ENCODE measurements at regions not wholly inside any gene's neighbourhood (a gene's known extent, or its start where the extent isn't known, plus 50 kb on each side); places are given as distances from the start of the nearest gene placed in this dataset.
A peak's percentile ranks its signal among the peaks of the same experiment; 100 is the strongest.

- Histone ChIP-seq H2BK120ac (ENCODE audit: insufficient read depth, low read length, poor library complexity) (peak overlapping the region; percentile 6), H2AK5ac (ENCODE audit: low read length) (peak overlapping the region; percentile 71), H4K91ac (ENCODE audit: low read depth, low read length) (no peak overlapping the region), H3K79me1 (ENCODE audit: low read length) (no peaks in the 10 kb centered on the region), H3K4me1 (ENCODE audit: control insufficient read depth in 1 of 2, insufficient read depth in 2 of 2, low read length in 2 of 2) (no peaks in the 10 kb centered on the region), H4K8ac (ENCODE audit: low read depth, low read length) (no peak overlapping the region), H2BK12ac (ENCODE audit: low read length) (no peak overlapping the region), H3K14ac (ENCODE audit: low read length) (no peak overlapping the region), H3K27ac (ENCODE audit: low read depth, low read length) (no peak overlapping the region), H3K79me2 (ENCODE audit: control insufficient read depth, insufficient read depth, low read length, poor library complexity) (no peaks in the 10 kb centered on the region), H3K9ac (ENCODE audit: low read length) (no peak overlapping the region), H2BK5ac (ENCODE audit: low read depth, low read length, poor library complexity) (no peak overlapping the region), H3K4me3 (ENCODE audit: low read depth, low read length) (no peak overlapping the region), H3K36me3 (ENCODE audit: control insufficient read depth in 1 of 2, insufficient read depth in 2 of 2, low read length in 2 of 2) (peaks cover 0 to 1% of the 10 kb centered on the region in 2 experiments), H3K23ac (ENCODE audit: low read length) (no peak overlapping the region), H2AFZ (ENCODE audit: insufficient read depth, low read length, poor library complexity) (no peak overlapping the region), H3K4me2 (ENCODE audit: low read length) (no peak overlapping the region), H3K27me3 (ENCODE audit: insufficient read depth, low read length) (no peaks in the 10 kb centered on the region), H3K18ac (ENCODE audit: low read length) (no peak overlapping the region), H3K4ac (ENCODE audit: low read depth, low read length) (no peak overlapping the region), H3K9me3 (ENCODE audit: insufficient read depth, low read depth, low read length) (no peaks in the 10 kb centered on the region), H4K12ac (ENCODE audit: low read depth, low read length) (no peak overlapping the region)
- WGBS (ENCODE audit: extremely low coverage, insufficient coverage, insufficient read length) = no CpG with 5 or more reads among the region's 3 CpGs
- no peak for DNase-seq
Observed at GRCh38 chr2:228819701-228820100, 451.4 kb downstream of the PID1 start.

DNA sequence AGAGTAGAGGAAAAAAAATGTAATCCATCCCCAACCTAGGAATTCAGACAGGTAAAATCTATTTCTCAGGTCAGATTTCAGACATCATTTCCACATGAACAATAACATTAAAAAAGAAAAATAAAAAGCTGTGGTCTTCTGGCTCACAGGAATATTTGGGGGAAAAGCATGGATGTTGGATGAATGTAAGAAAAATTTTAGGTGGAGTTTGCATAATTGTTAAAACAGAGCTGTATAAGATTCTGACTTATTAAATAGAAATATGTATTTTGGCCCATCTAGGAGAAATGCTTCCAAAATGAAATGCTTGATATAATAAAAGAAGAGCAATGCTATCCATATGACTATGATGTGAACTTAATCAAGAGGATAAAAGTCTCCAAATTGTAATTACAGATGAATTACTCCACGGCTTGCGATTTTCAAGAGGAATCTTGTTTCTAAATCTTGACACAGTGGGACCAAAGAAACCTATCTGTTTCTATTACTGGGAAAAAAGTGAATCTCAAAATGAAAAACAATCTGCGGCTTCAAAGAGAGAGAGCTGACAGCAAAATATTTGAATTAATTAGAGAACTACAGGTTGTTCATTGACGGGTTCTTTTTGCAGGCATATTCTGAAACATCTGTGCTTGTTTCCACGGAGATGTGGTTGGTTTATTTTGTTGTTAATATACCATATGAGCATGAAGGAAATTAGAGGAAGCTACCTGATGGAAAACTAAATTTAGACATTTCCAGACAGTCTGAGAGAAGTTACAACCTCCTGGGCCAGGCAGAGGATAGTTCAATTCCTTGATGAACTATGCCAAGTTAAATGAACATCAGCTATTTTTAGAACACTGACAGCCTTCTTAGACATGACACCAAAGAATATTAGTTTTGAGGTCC is 468.7 kb downstream of the PID1 start:
- no peak overlapping the region for H2BK5ac ChIP-seq (ENCODE audit: low read depth, low read length, poor library complexity)
- H3K4me1 ChIP-seq (ENCODE audit: control insufficient read depth in 1 of 2, insufficient read depth in 2 of 2, low read length in 2 of 2) = peaks cover 0 to 4% of the 10 kb centered on the region in 2 experiments
- no peak overlapping the region for H3K27ac ChIP-seq (ENCODE audit: low read depth, low read length)
- H3K9me3 ChIP-seq (ENCODE audit: insufficient read depth, low read depth, low read length) = no peaks in the 10 kb centered on the region
- no peaks in the 10 kb centered on the region for H3K36me3 ChIP-seq (ENCODE audit: control insufficient read depth in 1 of 2, insufficient read depth in 2 of 2, low read length in 2 of 2)
- no peak for DNase-seq
- H2AK5ac ChIP-seq (ENCODE audit: low read length) = no peak overlapping the region
- no peak overlapping the region for H3K18ac ChIP-seq (ENCODE audit: low read length)
- H3K4me2 ChIP-seq (ENCODE audit: low read length) = no peak overlapping the region
- no peak overlapping the region for H3K4ac ChIP-seq (ENCODE audit: low read depth, low read length)
- no peaks in the 10 kb centered on the region for H3K79me1 ChIP-seq (ENCODE audit: low read length)
- no peak overlapping the region for H3K9ac ChIP-seq (ENCODE audit: low read length)
- no CpG with 5 or more reads among the region's 5 CpGs for WGBS (ENCODE audit: extremely low coverage, insufficient coverage, insufficient read length)
- H3K4me3 ChIP-seq (ENCODE audit: low read depth, low read length) = no peak overlapping the region
- H4K91ac ChIP-seq (ENCODE audit: low read depth, low read length) = no peak overlapping the region
- no peaks in the 10 kb centered on the region for H3K27me3 ChIP-seq (ENCODE audit: insufficient read depth, low read length)
- H4K8ac ChIP-seq (ENCODE audit: low read depth, low read length) = no peak overlapping the region
- no peak overlapping the region for H3K14ac ChIP-seq (ENCODE audit: low read length)
- H2BK12ac ChIP-seq (ENCODE audit: low read length) = no peak overlapping the region
- no peak overlapping the region for H4K12ac ChIP-seq (ENCODE audit: low read depth, low read length)
- H2BK120ac ChIP-seq (ENCODE audit: insufficient read depth, low read length, poor library complexity) = no peak overlapping the region
- H3K23ac ChIP-seq (ENCODE audit: low read length) = no peak overlapping the region
- H2AFZ ChIP-seq (ENCODE audit: insufficient read depth, low read length, poor library complexity) = no peak overlapping the region
- H3K79me2 ChIP-seq (ENCODE audit: control insufficient read depth, insufficient read depth, low read length, poor library complexity) = no peaks in the 10 kb centered on the region

- Histone ChIP-seq H2BK120ac (ENCODE audit: insufficient read depth, low read length, poor library complexity) (no peak overlapping the region), H3K9me3 (ENCODE audit: insufficient read depth, low read depth, low read length) (no peaks in the 10 kb centered on the region), H4K12ac (ENCODE audit: low read depth, low read length) (no peak overlapping the region), H3K4me2 (ENCODE audit: low read length) (no peak overlapping the region), H3K23ac (ENCODE audit: low read length) (no peak overlapping the region), H3K27ac (ENCODE audit: low read depth, low read length) (no peak overlapping the region), H3K27me3 (ENCODE audit: insufficient read depth, low read length) (no peaks in the 10 kb centered on the region), H3K14ac (ENCODE audit: low read length) (no peak overlapping the region), H3K36me3 (ENCODE audit: control insufficient read depth in 1 of 2, insufficient read depth in 2 of 2, low read length in 2 of 2) (no peaks in the 10 kb centered on the region), H2AK5ac (ENCODE audit: low read length) (no peak overlapping the region), H4K91ac (ENCODE audit: low read depth, low read length) (no peak overlapping the region), H4K8ac (ENCODE audit: low read depth, low read length) (no peak overlapping the region), H3K18ac (ENCODE audit: low read length) (no peak overlapping the region), H3K79me2 (ENCODE audit: control insufficient read depth, insufficient read depth, low read length, poor library complexity) (no peaks in the 10 kb centered on the region), H3K4me3 (ENCODE audit: low read depth, low read length) (no peak overlapping the region), H3K79me1 (ENCODE audit: low read length) (no peaks in the 10 kb centered on the region), H3K4me1 (ENCODE audit: control insufficient read depth in 1 of 2, insufficient read depth in 2 of 2, low read length in 2 of 2) (peaks cover 0 to 4% of the 10 kb centered on the region in 2 experiments), H3K4ac (ENCODE audit: low read depth, low read length) (no peak overlapping the region), H2AFZ (ENCODE audit: insufficient read depth, low read length, poor library complexity) (no peak overlapping the region), H2BK12ac (ENCODE audit: low read length) (no peak overlapping the region), H2BK5ac (ENCODE audit: low read depth, low read length, poor library complexity) (no peak overlapping the region), H3K9ac (ENCODE audit: low read length) (no peak overlapping the region)
- no peak for DNase-seq
- no CpG with 5 or more reads among the region's 2 CpGs for WGBS (ENCODE audit: extremely low coverage, insufficient coverage, insufficient read length)
Observed at GRCh38 chr2:228801451-228801850, 469.6 kb downstream of the PID1 start.

DNA sequence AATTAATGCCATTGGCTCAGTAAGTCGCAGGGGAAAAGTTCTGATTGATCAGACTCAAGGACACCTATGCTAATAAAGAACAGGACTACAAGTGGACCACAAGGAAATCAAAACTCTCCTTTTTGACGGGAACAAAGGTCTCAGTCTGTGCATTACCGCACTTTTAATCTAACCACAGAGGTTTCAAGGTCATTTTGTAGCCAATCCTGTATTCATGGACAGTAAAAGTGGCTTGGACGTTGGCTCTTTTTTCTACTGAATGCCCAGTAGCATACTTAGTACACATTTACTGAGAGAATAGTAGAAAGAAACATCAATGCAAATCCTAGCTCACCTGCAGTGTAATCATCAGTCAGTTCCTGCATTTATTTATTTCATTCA is 471.9 kb downstream of the PID1 start:
- Histone ChIP-seq H3K18ac (ENCODE audit: low read length) (no peak overlapping the region), H3K27me3 (ENCODE audit: insufficient read depth, low read length) (no peaks in the 10 kb centered on the region), H3K4me1 (ENCODE audit: control insufficient read depth in 1 of 2, insufficient read depth in 2 of 2, low read length in 2 of 2) (peaks cover 0 to 4% of the 10 kb centered on the region in 2 experiments), H3K9me3 (ENCODE audit: insufficient read depth, low read depth, low read length) (no peaks in the 10 kb centered on the region), H4K12ac (ENCODE audit: low read depth, low read length) (no peak overlapping the region), H2BK5ac (ENCODE audit: low read depth, low read length, poor library complexity) (no peak overlapping the region), H3K23ac (ENCODE audit: low read length) (no peak overlapping the region), H4K8ac (ENCODE audit: low read depth, low read length) (no peak overlapping the region), H3K27ac (ENCODE audit: low read depth, low read length) (no peak overlapping the region), H2BK12ac (ENCODE audit: low read length) (no peak overlapping the region), H2AK5ac (ENCODE audit: low read length) (no peak overlapping the region), H3K4ac (ENCODE audit: low read depth, low read length) (no peak overlapping the region), H3K4me3 (ENCODE audit: low read depth, low read length) (no peak overlapping the region), H3K79me2 (ENCODE audit: control insufficient read depth, insufficient read depth, low read length, poor library complexity) (no peaks in the 10 kb centered on the region), H3K36me3 (ENCODE audit: control insufficient read depth in 1 of 2, insufficient read depth in 2 of 2, low read length in 2 of 2) (no peaks in the 10 kb centered on the region), H2AFZ (ENCODE audit: insufficient read depth, low read length, poor library complexity) (no peak overlapping the region), H3K79me1 (ENCODE audit: low read length) (no peaks in the 10 kb centered on the region), H2BK120ac (ENCODE audit: insufficient read depth, low read length, poor library complexity) (no peak overlapping the region), H4K91ac (ENCODE audit: low read depth, low read length) (no peak overlapping the region), H3K9ac (ENCODE audit: low read length) (no peak overlapping the region), H3K14ac (ENCODE audit: low read length) (no peak overlapping the region), H3K4me2 (ENCODE audit: low read length) (no peak overlapping the region)
- WGBS (ENCODE audit: extremely low coverage, insufficient coverage, insufficient read length) = no CpG with 5 or more reads among the region's 4 CpGs
- DNase-seq = no peak

Data from trophoblast cell (in vitro differentiated cells and primary cell).